Lower lobe of right lung (tissue), 2 donors: ENCODE measurements at regions not wholly inside any gene's neighbourhood (a gene's known extent, or its start where the extent isn't known, plus 50 kb on each side); places are given as distances from the start of the nearest gene placed in this dataset.

Experiments used
- ATAC-seq, 2 donors: fragments of 200-7000 bp; cut with Tn5 transposase; one replicate each; pipeline ENCODE4 v1.9.1; 2020 to 2022; ENCODE audit warnings: mild to moderate bottlenecking in 2 of 2, moderate library complexity in 2 of 2
- DNase-seq: peaks from one replicate; pipeline ENCODE4 v3.0.0-alpha.2; 2020
- H3K27ac ChIP-seq: fragments of 200-600 bp; one replicate; pipeline ENCODE4 v1.8.0; 2022
- H3K27me3 ChIP-seq: fragments of 200-600 bp; one replicate; pipeline ENCODE4 v1.8.0; 2022; ENCODE audit warnings: low read depth
- H3K36me3 ChIP-seq: fragments of 200-600 bp; one replicate; pipeline ENCODE4 v1.8.0; 2022; ENCODE audit warnings: mild to moderate bottlenecking
- H3K4me1 ChIP-seq: fragments of 200-600 bp; one replicate; pipeline ENCODE4 v1.8.0; 2022
- H3K4me3 ChIP-seq: fragments of 200-600 bp; one replicate; pipeline ENCODE4 v1.8.0; 2022; ENCODE audit warnings: mild to moderate bottlenecking
- H3K9me3 ChIP-seq: fragments of 200-600 bp; one replicate; pipeline ENCODE4 v1.8.0; 2022
- CTCF ChIP-seq: fragments of 200-600 bp; IDR thresholded peaks from one replicate; pipeline ENCODE4 v1.8.0; 2022; ENCODE audit warnings: antibody characterized with exemption, mild to moderate bottlenecking
- intact Hi-C: fragments of 100-400 bp; cut with DNase I; formaldehyde crosslinking; loops from one replicate; pipeline ENCODE4 v1.11.0; 2022
- donor health status: DM: no; HTN: yes; CAD: no; lungs with severe emphysema.

GRCh38 chr10:15448598-15448997 is 77.5 kb upstream of the FAM171A1 start:
- Histone ChIP-seq H3K36me3 (no peaks in the 10 kb centered on the region), H3K4me1 (no peaks in the 10 kb centered on the region), H3K4me3 (no peak overlapping the region), H3K9me3 (no peaks in the 10 kb centered on the region), H3K27me3 (no peaks in the 10 kb centered on the region), H3K27ac (no peak overlapping the region)
- no peak for ATAC-seq
- no peak for TF ChIP-seq CTCF
- intact Hi-C loops, result no loop called here
- no peak for DNase-seq

GRCh38 chr10:15445006-15445390 is 73.9 kb upstream of the FAM171A1 start:
- no peak for TF ChIP-seq CTCF

GRCh38 chr10:15444105-15445005 is 73.3 kb upstream of the FAM171A1 start:
- Histone ChIP-seq H3K4me3 (no peak overlapping the region), H3K36me3 (no peaks in the 10 kb centered on the region), H3K4me1 (no peaks in the 10 kb centered on the region), H3K27ac (no peak overlapping the region), H3K9me3 (no peaks in the 10 kb centered on the region), H3K27me3 (no peaks in the 10 kb centered on the region)
- intact Hi-C loops, result no loop called here
- DNase-seq, result no peak
- no peak for ATAC-seq
- no peak for TF ChIP-seq CTCF

More at GRCh38 chr10:15445006-15445390, 73.9 kb upstream of the FAM171A1 start:
- Histone ChIP-seq H3K4me1 (no peaks in the 10 kb centered on the region), H3K9me3 (no peaks in the 10 kb centered on the region), H3K27ac (no peak overlapping the region), H3K4me3 (no peak overlapping the region), H3K36me3 (no peaks in the 10 kb centered on the region), H3K27me3 (no peaks in the 10 kb centered on the region)
- no peak for ATAC-seq
- DNase-seq, result no peak
- intact Hi-C loops, result no loop called here

GRCh38 chr10:15442056-15442455 is 71.0 kb upstream of the FAM171A1 start:
- Histone ChIP-seq H3K36me3 (no peaks in the 10 kb centered on the region), H3K27me3 (no peaks in the 10 kb centered on the region), H3K4me1 (no peaks in the 10 kb centered on the region), H3K9me3 (no peaks in the 10 kb centered on the region), H3K27ac (no peak overlapping the region), H3K4me3 (no peak overlapping the region)
- DNase-seq (no peak), ATAC-seq (no peak)
- no peak for TF ChIP-seq CTCF
- intact Hi-C loops, result no loop called here

- Histone ChIP-seq H3K9me3 (no peaks in the 10 kb centered on the region), H3K27me3 (no peaks in the 10 kb centered on the region), H3K27ac (no peak overlapping the region), H3K36me3 (no peaks in the 10 kb centered on the region), H3K4me1 (no peaks in the 10 kb centered on the region), H3K4me3 (no peak overlapping the region)
- DNase-seq (no peak), ATAC-seq (no peak)
- intact Hi-C loops, result no loop called here
- TF ChIP-seq CTCF, result no peak
Measured at GRCh38 chr10:15440204-15440711, 69.2 kb upstream of the FAM171A1 start.
